Neural cell (in vitro differentiated cells): ENCODE measurements at regions not wholly inside any gene's neighbourhood (a gene's known extent, or its start where the extent isn't known, plus 50 kb on each side); places are given as distances from the start of the nearest gene placed in this dataset.

ENCODE experiments used
- CTCF ChIP-seq: fragments of 450-650 bp; IDR thresholded peaks from 2 replicates; pipeline ENCODE4 v1.5.1; 2014; ENCODE audit warnings: antibody characterized with exemption, mild to moderate bottlenecking, moderate library complexity; ENCODE audit not compliant: poor library complexity, severe bottlenecking
- RAD21 ChIP-seq: fragments of 450-650 bp; conservative IDR thresholded peaks from 2 replicates; pipeline ENCODE4 v1.6.1; 2014; ENCODE audit warnings: antibody characterized with exemption, mild to moderate bottlenecking, moderate library complexity
- TAF1 ChIP-seq: IDR thresholded peaks from 2 replicates; pipeline ENCODE4 v1.6.1; 2012; ENCODE audit warnings: low read depth

GRCh38 chr2:20141056-20141762 lies 83.7 kb downstream of the SDC1 start:
- TF ChIP-seq CTCF (no peak), TAF1 (no peak), RAD21 (no peak)
